Umbilical cord (tissue), 1 donor: ENCODE measurements at regions not wholly inside any gene's neighbourhood (a gene's known extent, or its start where the extent isn't known, plus 50 kb on each side); places are given as distances from the start of the nearest gene placed in this dataset.
A peak's percentile ranks its signal among the peaks of the same experiment; 100 is the strongest.
"Not testable (repeated sequence)": the region's sequence is repeated elsewhere in the genome, so short reads cannot be mapped to it uniquely, and the experiment has no call there.

ENCODE experiments used
- DNase-seq: peaks from one replicate; pipeline ENCODE4 v3.0.0-alpha.2; 2015; ENCODE audit warnings: low spot score

GRCh38 chr12:105481392-105482300 lies 151.2 kb downstream of the C12orf75 start:
- DNase-seq: peak; percentile 61

GRCh38 chr12:105482951-105483350 lies 152.5 kb downstream of the C12orf75 start:
- no peak for DNase-seq

DNA sequence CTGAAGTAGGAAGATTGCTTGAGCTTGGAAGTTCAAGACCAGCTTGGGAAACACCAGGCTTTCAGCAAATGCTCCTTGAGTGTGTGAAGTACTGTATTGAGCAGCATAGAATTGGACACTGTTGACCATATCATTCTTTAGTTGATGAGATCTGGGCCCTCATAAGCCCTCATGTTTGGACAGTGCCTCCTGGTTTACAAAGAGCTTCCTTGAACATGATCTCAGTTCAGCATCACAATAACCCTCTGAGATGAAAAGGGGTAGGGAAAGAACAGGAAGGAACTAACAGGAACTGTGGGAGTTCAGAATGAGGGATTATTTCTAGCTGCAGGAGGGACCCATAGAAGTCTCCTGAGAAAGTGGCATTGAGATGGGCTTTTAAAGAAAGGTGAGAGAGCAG lies 153.2 kb downstream of the C12orf75 start:
- DNase-seq: no peak

GRCh38 chr12:105485321-105485910 lies 154.9 kb downstream of the C12orf75 start:
- no peak for DNase-seq

GRCh38 chr12:105485921-105486320 lies 155.4 kb downstream of the C12orf75 start:
- no peak for DNase-seq

DNA sequence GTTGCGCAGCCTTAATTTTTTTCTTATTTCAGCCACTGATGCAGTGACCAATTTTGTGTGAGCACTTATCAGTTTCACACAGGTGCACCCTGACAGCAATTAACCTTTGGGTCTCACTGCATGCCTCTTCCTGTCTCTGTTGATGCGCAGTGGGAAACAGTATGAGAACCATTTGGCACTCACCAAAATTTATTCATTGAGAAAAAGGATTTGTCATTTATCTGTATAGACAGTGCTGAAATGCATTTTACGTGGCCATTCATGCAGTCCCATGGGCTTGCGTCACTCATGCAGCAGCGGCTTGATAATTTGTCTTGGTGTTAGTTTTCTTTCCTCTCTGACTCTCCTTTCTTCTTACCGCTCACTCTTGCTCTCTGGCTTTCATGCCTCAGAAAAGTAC lies 157.5 kb downstream of the C12orf75 start:
- no peak for DNase-seq

GRCh38 chr12:105492591-105493545 lies 162.4 kb downstream of the C12orf75 start:
- peak; percentile 91 for DNase-seq

- DNase-seq: no peak
Measured at GRCh38 chr12:105499205-105499604, 168.7 kb downstream of the C12orf75 start.

- not testable (repeated sequence) for DNase-seq
Measured at GRCh38 chr12:105500676-105501075, 170.2 kb downstream of the C12orf75 start.

GRCh38 chr12:105502426-105502930 lies 172.0 kb downstream of the C12orf75 start:
- no peak for DNase-seq

DNA sequence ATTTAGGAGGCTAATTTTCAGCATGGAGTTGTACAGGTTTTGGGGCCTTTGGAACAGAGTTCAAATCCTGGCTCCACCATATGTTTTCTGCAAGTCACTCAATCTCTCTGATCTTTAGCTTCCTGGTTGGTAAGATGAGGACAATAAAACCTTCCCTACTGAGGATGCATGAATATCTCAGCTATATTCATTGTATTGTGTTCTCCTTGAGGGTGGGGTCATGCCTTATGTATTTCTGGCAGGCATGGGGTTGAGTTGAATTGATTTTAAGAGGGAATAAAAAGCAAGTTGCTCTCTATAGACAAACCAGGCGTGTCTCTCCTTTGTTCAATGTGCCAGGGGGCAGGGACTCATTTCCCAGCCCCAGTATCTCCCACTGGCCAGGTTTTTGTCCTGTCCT lies 173.1 kb downstream of the C12orf75 start:
- DNase-seq: no peak

DNA sequence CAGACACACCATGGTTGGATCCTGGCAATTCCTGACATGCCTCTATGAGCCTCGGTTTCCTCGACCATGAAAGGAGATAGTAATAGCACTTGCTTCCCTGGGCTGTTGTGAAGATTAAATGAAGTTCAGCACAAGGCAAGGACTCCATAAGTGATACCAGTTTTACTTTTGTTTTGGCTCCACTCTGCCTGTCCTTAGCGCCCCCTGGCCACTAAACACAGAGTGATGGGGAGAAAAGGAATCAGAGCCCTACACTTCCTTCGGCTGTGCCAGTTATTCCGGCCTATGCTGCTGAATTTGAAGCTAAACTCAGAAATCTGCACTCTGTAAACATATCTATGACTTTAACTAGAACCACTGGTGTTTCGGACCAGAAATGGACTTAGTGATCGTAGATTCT lies 173.8 kb downstream of the C12orf75 start:
- DNase-seq: no peak

DNA sequence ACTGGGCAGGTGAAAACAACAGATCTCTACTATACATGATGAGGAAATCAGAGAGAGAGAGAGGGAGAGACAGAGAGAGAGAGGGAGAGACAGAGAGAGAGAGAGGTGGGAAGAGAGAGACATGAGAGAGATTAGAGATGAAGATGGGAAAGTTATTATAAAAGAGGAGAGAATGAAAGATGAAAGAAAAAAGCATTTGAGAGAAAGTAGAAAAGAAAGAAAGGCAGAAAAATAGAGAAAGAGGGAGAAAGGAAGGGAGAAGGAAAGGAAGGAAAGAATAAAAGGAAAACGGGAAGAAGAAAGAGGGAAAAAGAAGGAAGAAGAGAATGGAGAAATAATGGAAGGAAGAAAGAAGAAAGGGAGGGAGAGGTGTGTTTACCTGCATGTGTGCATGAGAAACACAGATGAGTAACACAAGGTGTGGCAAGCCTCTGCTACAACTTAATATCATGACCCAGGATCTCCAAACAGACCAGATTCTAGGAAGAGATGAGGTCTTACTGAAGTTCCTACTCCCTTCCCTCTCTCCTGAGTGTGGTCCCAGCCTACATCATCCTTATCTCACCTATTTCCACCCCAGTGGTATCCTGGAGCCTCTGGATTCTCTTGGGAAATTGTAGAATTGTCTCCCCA lies 176.3 kb downstream of the C12orf75 start:
- no peak for DNase-seq

- DNase-seq: no peak
Measured at GRCh38 chr12:105507311-105508038, 177.0 kb downstream of the C12orf75 start.

- no peak for DNase-seq
Measured at GRCh38 chr12:105508096-105508495, 177.6 kb downstream of the C12orf75 start.

- DNase-seq: no peak
Measured at GRCh38 chr12:105510526-105510925, 180.0 kb downstream of the C12orf75 start.

DNA sequence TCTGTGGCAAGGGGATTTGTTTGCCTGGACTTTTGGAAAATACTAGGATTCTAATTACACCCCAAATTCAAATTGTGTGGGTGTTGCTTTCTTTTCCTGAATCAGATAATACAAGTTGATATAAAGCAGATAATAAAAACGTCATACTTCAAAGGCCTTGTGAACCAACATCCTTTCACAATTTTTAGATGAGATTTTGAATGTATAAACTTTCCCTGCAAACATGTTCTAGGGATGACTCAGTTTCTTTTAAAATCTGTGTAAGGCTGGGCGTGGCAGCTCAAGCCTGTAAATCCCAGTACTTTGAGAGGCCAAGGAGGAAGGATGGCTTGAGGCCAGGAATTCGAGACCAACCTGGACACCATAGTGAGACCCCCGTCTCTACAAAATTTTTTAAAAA lies 182.4 kb downstream of the C12orf75 start:
- DNase-seq: peak; percentile 79

DNA sequence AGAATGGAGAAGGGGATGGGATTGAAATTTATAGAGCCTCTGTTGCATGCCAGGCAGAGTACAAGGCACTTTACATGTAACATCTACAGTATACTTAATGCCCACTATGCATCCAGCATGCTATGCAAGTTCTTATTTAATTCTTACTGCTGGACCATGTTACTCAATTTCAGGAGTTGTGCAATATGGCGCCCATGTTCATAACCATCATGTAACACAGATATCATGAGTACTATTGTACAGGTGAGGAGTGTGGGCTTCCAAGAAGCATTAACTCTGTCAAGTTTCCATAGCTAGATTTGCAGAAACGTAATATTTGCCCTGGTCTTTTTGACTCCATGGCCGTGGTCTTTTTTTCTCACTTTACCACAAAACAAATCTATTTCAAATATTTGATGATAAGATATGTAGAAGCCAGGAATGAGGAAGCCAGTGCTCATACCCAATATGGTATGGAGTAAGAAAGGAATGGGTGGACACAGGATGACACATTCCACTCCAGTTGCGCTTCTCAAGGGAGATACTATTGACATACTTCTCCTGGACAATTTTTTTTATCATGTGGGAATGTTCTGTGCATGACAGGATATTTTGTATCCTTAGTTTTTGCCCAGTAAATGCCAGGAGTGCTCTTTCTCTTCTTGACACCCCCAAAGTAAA lies 191.8 kb downstream of the C12orf75 start:
- peak; percentile 31 for DNase-seq

GRCh38 chr12:105523164-105524057 lies 192.9 kb downstream of the C12orf75 start:
- DNase-seq: peak; percentile 94
